Progenitor cell of endocrine pancreas (in vitro differentiated cells): ENCODE measurements at regions not wholly inside any gene's neighbourhood (a gene's known extent, or its start where the extent isn't known, plus 50 kb on each side); places are given as distances from the start of the nearest gene placed in this dataset.

Source experiments
- DNase-seq: peaks from one replicate; pipeline ENCODE4 v3.0.0; 2021; ENCODE audit warnings: low spot score; ENCODE audit not compliant: unreplicated experiment
- H3K27ac Mint-ChIP-seq: 2 replicates; pipeline ENCODE4 v1.8.0; 2021; ENCODE audit warnings: mild to moderate bottlenecking, moderate library complexity, mixed read lengths
- H3K27me3 Mint-ChIP-seq: 2 replicates; pipeline ENCODE4 v1.8.0; 2021; ENCODE audit warnings: mixed read lengths
- H3K36me3 Mint-ChIP-seq: 2 replicates; pipeline ENCODE4 v1.8.0; 2022; ENCODE audit warnings: mixed read lengths; ENCODE audit not compliant: insufficient read depth
- H3K4me1 Mint-ChIP-seq: 2 replicates; pipeline ENCODE4 v1.8.0; 2021; ENCODE audit warnings: low read depth, mixed read lengths
- H3K4me3 Mint-ChIP-seq: 2 replicates; pipeline ENCODE4 v1.8.0; 2021; ENCODE audit warnings: low read depth, mild to moderate bottlenecking, moderate library complexity, mixed read lengths
- H3K9me3 Mint-ChIP-seq: 2 replicates; pipeline ENCODE4 v1.8.0; 2021; ENCODE audit warnings: low read depth, mixed read lengths
- TF ChIP-seq, protein P1 (sequence below): fragments of 200-600 bp; sonication (generic); IDR thresholded peaks from one replicate; pipeline ENCODE4 v1.5.0; 2021; ENCODE audit warnings: antibody characterized with exemption, mild to moderate bottlenecking; ENCODE audit not compliant: unreplicated experiment

DNA sequence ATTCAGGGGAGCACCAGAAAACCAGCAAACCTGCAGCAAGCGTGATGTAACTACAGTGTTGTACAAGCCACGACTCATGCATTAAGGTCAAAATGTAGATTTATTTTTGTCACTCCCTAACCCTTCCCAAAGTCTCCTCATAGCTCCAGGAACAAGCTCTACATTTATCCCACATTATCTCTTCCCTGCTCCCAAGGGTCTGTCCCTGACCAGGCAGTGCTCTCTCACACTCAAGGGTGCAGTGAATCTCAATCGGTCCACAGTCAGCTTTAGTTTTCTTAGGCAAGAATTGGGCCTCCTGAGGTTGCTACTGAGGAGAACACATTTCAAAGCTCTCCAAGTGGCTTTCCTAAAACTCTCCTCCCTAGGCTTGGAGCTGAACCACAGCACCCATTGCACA, 219.4 kb downstream of the NHLRC3 start:
- H3K4me1 Mint-ChIP-seq = no peaks in the 10 kb centered on the region
- no peaks in the 10 kb centered on the region for H3K36me3 Mint-ChIP-seq
- no peaks in the 10 kb centered on the region for H3K9me3 Mint-ChIP-seq
- H3K27me3 Mint-ChIP-seq = no peaks in the 10 kb centered on the region
- H3K4me3 Mint-ChIP-seq = no peak overlapping the region
- no peak for DNase-seq
- H3K27ac Mint-ChIP-seq = no peak overlapping the region
- TF ChIP-seq, protein P1, sequence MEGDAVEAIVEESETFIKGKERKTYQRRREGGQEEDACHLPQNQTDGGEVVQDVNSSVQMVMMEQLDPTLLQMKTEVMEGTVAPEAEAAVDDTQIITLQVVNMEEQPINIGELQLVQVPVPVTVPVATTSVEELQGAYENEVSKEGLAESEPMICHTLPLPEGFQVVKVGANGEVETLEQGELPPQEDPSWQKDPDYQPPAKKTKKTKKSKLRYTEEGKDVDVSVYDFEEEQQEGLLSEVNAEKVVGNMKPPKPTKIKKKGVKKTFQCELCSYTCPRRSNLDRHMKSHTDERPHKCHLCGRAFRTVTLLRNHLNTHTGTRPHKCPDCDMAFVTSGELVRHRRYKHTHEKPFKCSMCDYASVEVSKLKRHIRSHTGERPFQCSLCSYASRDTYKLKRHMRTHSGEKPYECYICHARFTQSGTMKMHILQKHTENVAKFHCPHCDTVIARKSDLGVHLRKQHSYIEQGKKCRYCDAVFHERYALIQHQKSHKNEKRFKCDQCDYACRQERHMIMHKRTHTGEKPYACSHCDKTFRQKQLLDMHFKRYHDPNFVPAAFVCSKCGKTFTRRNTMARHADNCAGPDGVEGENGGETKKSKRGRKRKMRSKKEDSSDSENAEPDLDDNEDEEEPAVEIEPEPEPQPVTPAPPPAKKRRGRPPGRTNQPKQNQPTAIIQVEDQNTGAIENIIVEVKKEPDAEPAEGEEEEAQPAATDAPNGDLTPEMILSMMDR = no peak

DNA sequence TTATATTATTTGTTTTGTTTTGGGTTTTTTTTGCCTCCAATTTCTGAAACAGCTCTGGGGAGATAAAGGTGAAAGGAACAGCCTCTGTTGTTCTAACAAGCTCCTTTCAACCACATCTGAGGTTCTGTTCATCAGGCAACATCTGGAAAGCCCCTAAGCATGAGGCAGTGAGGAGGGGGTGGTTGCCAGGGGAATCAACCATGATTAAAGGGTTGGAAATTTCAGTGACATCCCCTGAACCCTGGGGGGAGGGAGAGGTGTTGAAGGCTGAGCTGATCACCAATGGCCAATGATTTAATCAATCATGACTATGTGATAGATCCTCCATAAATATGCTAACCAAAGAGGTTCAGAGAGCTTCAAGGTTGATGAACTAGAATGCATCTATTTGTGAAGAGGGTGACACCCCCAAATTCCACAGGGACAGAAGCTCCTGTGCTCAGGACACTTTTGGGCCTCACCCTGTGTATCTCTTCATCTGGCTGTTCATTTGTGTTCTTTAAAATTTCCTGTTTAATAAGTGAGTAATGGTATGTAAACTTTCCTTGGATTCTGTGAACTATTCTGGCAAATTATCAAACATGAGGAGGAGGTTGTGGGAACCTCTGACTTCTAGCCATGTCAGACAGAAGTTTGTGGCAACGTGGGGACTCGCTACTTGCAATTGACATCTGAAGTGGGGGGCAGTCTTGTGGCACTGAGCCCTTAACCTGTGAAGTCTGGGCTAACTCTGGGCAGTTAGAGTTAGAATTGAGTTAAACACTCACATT, 221.3 kb downstream of the NHLRC3 start:
- Mint-ChIP-seq H3K27ac (no peak overlapping the region), H3K36me3 (no peaks in the 10 kb centered on the region), H3K27me3 (peaks cover 3% of the 10 kb centered on the region), H3K4me1 (no peaks in the 10 kb centered on the region), H3K4me3 (no peak overlapping the region), H3K9me3 (no peaks in the 10 kb centered on the region)
- TF ChIP-seq, protein P1 = no peak
- DNase-seq = no peak

DNA sequence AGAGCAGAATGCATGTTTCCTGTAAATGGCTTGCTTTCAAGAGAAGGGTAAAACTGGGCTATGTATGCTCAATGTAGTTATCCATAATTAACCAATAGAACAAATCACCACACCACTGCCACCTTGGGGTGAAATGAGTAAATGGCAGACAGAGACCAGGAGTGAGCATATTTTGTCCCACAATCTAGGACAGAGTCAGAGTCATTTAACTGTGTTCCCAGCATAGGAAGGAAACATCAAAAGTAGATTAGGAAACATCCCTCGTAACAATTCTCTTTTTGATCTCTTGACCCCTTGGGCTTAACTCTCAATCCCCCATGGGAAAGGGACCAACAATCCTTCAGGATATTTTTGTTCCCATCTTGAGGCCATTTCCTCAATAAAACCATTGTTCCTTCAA, 224.8 kb downstream of the NHLRC3 start:
- H3K27ac Mint-ChIP-seq = no peak overlapping the region
- no peaks in the 10 kb centered on the region for H3K4me1 Mint-ChIP-seq

DNA sequence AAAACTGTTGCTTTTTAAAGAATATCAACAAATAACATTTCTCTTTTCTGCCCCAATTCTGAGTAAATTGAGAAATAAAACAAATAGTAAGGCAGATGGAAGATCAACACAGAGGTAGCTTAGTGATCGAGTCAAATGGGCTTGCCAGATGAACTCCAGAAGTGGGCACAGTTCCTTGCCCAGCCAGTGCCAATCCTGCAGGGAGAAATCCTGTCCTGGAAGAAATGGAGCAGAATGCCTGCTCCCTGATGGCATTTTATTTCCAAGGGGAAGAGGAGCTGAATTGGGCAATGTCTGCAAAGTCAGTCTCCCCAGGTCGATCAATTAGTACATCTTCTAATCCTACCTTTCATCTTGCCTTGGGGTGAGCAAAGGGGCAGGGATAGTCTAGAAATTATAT, 225.3 kb downstream of the NHLRC3 start:
- TF ChIP-seq, protein P1 = no peak
- Mint-ChIP-seq H3K36me3 (no peaks in the 10 kb centered on the region), H3K27me3 (peaks cover 5% of the 10 kb centered on the region), H3K9me3 (no peaks in the 10 kb centered on the region), H3K4me1 (no peaks in the 10 kb centered on the region), H3K27ac (no peak overlapping the region), H3K4me3 (no peak overlapping the region)
- DNase-seq = no peak

More for the DNA sequence above, 224.8 kb downstream of the NHLRC3 start:
- H3K9me3 Mint-ChIP-seq = no peaks in the 10 kb centered on the region
- TF ChIP-seq, protein P1 = peak; percentile 70
- H3K4me3 Mint-ChIP-seq = no peak overlapping the region
- DNase-seq = peak; percentile 18
- H3K27me3 Mint-ChIP-seq = peaks cover 3% of the 10 kb centered on the region
- no peaks in the 10 kb centered on the region for H3K36me3 Mint-ChIP-seq

DNA sequence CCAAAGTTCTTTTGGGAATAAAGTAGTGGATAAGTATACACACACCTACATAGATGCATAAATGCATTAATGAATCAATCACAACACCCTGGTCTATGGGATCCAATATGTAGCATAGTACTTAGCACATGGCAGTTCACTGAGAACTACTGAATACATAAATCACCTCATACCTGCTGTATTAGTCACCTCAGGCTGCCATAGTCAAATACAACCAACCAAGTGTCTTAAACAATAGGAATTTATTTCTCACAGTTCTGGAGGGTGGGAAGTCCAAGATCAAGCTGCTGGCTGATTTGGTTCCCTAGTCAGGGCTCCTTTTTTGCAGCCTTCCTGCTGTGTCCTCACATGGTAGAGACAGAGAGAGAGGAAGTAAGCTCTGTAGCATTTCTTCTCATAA, 228.2 kb downstream of the NHLRC3 start:
- Mint-ChIP-seq H3K4me3 (no peak overlapping the region), H3K27me3 (peaks cover 5% of the 10 kb centered on the region), H3K4me1 (no peaks in the 10 kb centered on the region), H3K36me3 (no peaks in the 10 kb centered on the region), H3K9me3 (no peaks in the 10 kb centered on the region), H3K27ac (no peak overlapping the region)
- no peak for DNase-seq
- TF ChIP-seq, protein P1 = no peak
